HuH-7.5 (cell line): ENCODE measurements at regions not wholly inside any gene's neighbourhood (a gene's known extent, or its start where the extent isn't known, plus 50 kb on each side); places are given as distances from the start of the nearest gene placed in this dataset.
"Not testable (repeated sequence)": the region's sequence is repeated elsewhere in the genome, so short reads cannot be mapped to it uniquely, and the experiment has no call there.

Source experiments
- DNase-seq: peaks from one replicate; pipeline ENCODE4 v3.0.0; 2011; ENCODE audit warnings: low spot score

DNA sequence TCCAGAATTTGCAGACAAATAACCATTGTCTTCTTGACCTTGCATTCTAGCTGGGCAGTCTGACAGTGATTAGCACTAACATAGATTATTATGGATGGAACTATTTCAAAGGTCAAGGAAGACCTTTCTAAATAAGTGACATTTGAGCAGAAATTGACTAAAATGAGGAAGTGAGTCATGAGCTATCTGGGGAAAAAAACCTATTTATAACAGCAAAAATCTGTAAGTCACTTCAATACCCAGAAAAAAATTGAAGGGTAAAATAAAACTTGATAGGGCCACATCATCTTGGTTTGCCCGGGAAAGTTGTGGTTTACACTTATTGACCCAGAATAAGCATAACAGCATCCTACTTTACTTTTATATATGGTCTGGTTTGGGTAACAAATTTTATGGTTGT lies 414.6 kb upstream of the HS3ST1 start:
- DNase-seq: no peak

DNA sequence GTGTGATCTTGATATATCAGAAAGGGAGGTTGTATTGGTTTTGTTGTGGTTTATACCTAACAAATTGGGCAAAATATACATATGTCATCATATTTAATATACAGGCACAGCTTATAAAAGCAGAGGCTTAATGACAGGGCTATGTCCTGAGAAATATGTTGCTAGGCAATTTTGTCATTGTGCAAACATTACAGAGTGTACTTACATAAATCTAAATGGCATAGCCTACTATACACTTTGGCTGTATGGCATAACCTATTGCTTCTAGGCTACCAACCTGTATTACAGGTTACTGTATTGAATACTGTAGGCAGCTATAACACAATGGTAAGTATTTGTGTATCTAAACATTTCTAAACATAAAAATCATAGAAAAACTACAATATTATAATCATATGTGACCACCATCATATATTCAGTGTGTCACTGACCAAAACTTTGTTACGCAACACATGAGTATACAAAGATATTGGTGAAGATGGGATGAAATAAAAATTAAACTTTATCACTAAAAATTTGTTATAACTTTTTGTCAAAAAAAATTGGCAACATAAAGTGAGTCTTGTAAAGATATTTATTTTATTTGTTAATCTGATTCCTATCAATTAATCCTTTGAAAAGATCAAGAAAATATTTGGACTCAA lies 414.0 kb upstream of the HS3ST1 start:
- DNase-seq: no peak

DNA sequence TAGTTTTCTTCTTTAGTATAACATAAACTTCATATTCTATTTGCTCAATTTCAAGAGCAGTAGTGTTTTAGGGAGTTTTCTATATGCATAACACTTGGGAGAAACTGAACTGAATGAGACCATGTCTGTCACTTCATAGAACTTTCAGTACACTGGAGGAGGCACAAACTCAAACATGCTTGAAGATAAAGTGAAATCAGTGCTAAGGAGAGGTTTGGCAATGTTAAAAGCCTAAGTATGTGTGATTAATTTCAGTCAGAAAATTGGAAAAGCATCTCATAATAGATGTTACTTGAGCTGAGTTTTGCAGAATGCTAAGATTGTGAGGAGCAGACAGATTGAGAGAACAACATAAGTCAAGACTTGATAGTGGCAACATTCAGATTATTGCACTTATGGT lies 411.2 kb upstream of the HS3ST1 start:
- DNase-seq: no peak

DNA sequence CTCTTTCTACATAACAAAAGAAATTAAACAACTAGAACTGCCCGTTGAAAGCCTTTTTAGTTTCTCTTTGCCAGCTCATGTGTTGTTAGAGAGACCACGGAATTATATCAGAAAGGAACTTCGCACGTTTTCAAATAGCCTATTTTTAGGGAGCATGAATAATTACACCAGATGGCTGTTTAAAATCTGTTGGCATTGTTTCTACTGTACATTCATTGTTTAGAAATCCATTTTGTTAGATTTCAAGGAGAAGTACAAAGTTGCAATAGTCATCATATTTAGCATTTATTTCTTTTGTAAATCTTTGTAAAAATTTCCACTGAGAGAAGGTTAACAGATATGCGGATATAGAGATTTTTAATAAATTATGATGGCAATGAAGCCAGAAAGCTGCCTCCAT lies 403.0 kb upstream of the HS3ST1 start:
- no peak for DNase-seq

DNA sequence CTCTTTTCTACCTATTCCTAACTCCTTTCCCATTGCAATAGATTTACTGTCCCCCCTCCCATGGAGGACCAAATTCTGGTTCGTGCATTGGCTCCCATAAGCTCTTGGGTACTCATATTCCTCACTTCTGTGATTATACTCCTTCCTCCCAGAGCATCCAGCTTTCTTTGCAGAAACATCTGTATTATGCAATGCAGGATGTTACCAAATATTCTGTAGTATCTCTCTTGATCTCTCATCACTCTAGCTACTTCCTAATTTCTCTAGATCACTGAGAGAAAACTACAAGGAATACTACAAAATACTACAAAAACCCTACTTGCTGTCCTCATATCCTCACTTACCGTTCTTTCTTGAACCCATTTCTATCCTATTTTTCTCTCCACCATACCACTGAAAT lies 395.9 kb upstream of the HS3ST1 start:
- no peak for DNase-seq

DNA sequence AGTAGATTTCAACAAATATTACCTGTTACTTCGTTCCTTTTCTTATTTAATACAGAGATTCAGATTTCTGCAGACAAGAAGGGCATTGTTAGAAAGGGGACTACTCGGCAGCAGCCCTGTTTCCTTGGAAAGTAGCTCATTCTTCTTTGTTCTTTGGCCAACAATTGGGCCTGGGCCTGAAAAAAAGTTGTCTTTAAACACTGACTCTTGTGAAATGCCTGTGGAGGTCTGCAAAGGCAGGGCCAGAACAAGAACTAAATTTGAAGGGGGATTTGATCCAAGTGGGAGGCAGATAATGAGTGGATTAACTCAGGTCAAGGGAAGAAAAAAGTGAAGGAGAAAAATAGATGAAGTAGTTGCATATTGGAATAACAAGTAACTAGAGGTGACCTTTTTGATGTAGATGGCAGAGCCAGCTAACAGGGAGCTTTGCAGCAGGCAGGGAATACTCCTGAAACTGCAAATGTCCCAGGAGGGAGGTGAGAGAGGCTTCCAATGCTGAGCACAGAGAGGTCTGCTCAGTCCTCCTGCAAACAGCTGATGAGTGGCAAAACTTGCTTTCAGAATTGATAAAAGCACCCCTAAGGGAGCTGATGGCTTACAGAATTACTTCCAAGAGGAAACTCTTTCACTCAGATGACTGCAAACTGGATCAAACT lies 393.2 kb upstream of the HS3ST1 start:
- DNase-seq: no peak

DNA sequence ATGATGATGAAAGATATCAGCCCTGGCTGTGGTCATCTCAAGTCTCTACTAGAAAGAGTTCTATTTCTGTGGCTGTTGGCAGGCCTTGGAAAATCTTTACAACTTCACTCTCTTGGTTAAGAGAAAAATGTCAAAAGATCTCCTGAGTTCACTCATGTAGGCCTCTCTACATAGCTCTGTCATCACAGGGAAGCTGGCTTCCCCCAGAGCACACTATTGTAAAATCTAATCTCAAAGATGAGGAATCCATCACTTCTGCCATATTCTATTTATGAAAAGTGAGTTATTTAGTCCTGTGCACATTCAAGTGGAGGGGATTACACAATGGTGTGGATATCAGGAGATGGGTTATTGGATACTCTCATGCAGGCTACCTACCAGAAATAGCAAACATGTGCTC lies 388.4 kb upstream of the HS3ST1 start:
- DNase-seq: no peak

DNA sequence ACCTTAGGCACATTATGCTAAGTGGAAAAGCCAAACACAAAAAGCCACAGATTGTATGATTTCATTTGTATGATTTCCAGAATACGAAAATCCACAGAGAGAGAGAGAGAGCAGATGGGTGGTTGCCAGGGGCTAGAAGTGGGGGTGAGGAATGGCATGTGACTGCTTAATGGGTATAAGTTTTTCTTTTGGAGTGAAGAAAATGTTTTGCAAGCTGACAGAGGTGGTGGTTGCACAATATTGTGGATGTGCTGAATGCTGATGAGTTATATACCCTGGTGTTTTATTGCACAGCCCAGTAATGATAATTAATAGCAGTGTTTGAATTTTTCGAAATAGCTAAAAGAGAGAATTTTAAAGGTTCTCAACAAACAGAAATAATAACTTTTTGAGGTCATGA lies 386.1 kb upstream of the HS3ST1 start:
- no peak for DNase-seq

DNA sequence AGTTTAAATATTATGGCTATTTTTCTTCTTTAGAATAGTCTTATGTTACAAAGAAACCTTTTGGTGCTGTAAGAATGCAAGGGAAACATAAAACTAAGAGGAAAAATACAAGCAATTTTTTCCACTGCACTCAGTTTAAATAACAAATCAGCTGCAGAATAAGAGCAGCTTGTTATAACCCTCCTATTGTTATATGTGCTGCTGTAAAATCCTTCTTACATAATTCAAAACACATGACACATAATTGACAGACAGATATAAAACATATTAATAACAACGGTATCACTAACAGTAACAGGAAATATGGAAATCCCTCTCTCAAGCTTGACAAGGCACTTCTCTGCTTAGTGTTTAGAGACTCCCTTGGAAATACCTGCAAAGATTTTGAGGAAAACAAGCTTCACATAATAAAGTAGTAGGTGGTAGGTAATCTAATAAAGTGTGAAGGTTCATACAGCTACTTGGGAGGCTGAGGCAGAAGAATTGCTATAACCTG lies 385.3 kb upstream of the HS3ST1 start:
- no peak for DNase-seq

DNA sequence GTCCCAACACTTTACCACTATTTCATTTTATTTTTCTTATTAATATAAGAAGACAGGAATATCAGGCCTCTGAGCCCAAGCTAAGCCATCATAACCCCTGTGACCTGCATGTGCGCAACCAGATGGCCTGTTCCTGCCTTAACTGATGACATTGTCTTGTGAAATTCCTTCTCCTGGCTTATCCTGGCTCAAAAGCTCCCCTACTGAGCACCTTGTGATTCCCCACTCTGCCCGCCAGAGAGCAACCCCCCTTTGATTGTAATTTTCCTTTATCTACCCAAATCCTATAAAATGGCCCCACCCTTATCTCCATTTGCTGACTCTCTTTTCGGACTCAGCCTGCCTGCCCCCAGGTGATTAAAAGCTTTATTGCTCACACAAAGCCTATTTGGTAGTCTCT lies 382.8 kb upstream of the HS3ST1 start:
- DNase-seq: not testable (repeated sequence)

DNA sequence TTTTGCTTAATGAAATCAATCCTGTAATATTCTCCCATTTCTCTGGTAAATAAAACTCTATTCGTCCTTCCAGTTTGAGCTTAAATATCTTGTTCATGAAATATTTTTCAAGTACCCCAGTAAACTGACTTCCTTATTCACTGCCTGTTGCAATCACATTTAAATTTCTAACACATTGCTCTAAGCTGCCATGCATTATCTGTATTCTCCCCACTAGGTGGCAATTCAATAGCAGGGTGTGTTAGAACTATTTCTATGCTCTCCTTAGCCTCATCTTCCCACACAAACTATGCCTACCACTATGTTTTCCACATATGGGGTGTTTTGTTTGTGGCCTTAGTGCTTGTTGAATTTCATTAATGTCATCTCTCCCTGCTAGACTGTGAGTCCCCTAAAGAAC lies 377.1 kb upstream of the HS3ST1 start:
- DNase-seq: no peak

DNA sequence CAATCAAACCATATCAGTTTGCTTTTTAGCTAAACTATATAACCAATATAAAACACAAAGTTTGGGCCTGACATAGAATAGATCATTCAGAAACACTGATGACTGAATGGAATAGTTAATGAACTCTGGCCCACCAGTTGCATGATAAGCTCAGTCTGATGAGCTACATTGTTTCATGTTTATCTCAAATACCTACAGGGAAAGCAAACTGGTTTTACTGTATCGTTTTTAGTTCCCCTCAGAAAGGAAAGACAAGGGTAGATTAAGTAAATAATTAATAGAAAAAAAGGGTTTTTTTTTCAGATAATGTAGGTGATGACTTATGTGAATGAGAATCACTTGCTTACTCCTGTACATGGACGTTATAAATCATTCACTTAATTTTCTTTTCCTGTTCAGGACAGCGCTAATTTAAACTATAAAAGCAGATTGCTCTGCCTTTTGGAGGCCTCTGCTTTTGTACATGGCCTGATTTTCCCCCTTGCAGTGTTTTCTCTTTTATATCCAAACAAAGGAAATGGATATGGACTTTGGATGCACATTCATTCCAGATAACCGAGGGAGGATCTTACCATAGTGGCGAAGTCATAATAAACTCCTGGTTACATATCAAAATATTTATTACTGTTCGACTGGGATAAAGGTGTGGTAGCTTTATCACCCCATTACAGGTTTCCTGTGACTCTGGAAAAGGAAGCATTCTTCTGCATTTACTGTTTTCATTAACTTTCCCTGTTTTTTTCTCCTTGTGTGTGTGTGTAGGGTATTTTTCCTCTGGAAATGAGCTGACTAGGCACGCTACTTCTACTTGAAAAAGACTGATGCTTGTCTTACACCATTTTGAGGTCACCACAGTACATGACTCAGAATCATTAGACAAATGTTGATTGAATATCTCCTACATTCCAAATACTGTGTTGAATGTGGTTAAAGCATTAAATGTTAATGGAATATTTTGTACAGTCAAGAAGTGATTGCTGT lies 373.1 kb upstream of the HS3ST1 start:
- no peak for DNase-seq

DNA sequence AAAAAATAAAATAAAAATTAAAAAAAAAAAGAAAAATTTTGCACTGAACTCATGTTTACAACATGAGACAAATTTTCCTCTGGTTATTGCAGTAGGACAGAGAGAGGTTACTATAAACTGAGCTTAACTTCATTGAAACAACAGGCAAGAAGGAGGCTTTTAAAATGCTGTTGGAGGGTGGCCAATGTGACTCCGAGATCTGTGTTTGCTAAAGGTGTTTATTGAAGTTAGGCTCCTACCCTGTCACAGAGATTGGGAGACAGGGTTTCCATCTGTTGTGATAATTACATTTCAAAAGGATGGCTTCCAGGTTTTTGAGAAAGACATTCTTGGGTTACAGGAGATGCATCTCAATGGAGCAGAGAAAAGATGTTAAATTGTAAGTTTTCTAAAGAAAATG lies 370.5 kb upstream of the HS3ST1 start:
- DNase-seq: no peak

DNA sequence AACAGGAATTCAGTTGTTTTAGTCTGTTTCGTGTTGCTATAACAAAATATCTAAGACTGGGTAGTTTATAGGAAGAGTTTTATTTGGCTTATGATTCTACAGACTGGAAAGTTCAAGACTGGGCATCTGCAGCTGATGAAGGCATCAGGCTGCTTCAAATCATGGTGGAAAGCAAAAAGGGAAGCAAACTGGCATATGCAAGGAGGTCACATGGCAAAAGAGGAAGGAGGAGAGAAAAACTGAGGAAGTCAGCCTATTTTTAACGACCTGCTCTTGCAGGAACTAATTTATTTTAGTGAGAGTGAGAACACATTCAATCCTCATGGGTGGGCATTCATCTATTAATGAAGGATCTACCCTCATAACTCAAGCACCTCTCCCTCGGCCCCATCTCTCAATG lies 363.1 kb upstream of the HS3ST1 start:
- DNase-seq: no peak

DNA sequence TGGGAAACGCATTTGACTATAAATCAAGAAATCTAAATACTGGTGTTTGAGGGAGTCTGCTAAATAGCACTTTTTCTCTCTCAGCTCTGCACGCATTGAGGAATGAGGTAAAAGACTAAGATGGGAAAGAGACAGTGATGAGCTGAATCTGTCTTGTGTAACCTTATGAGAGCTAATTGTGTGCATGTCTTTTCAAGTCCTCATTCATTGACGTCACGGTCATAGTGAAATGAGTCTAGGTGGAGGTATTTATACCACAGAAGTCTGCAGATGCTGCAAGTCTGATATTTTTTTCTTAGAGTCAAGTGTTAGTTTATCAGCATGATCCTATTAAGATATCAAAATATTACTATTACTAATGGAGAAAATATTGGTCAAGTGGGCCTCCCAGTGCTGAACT lies 361.5 kb upstream of the HS3ST1 start:
- DNase-seq: no peak

DNA sequence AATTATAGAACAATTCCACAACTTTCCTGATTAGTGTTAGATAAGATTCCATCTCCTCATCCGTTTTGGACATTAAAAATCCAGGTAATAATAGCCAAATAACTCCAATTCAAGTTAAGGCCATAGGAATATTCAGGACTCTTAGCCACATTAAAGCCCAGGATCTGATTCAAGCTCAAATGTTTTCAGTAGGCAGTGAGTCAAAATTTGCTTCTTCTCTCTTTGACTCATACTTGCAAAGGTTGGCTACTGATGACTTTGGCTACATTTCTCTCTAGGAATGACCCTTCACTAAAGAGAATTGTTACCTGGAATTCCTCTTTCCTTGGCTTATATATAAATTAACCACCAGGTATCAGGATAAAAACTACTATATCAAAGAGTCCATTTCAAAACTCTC lies 354.9 kb upstream of the HS3ST1 start:
- DNase-seq: no peak

DNA sequence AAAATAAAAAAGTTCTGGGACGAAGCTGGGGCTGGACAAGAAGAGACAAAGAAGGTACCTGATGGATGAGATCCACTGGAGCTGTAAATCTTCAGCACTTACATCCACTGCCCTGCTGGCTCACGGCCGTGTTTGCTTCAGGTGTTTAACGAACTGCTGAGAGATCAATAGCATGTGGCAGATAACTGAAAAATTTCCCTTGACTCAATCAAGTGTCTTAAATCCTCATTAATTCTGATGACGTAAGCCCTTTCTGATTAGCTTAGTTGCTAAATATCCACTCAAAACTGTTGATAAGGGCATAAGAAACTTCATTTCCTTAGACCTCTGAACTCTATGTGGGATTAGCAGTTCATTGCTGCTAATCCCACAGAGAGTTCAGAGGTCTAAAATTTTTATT lies 354.2 kb upstream of the HS3ST1 start:
- no peak for DNase-seq

DNA sequence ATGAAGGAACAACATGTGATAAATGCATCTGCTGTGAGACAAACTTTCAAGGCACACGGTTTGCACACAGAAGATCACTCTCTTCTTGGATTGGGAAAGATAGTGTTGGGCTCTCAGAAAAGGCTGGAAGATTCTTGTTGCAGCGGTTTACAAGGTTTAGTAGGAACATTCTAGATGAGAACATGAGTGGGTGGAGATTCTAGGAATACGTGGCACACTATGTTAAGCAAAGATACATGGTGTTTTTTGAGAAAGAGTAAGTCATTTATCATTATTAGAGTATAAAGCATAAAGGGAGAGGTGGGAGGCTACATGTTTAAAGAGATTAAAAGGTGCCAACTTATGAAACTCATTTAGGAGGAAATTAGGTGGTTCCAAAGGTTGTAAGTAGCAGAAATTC lies 348.8 kb upstream of the HS3ST1 start:
- no peak for DNase-seq

DNA sequence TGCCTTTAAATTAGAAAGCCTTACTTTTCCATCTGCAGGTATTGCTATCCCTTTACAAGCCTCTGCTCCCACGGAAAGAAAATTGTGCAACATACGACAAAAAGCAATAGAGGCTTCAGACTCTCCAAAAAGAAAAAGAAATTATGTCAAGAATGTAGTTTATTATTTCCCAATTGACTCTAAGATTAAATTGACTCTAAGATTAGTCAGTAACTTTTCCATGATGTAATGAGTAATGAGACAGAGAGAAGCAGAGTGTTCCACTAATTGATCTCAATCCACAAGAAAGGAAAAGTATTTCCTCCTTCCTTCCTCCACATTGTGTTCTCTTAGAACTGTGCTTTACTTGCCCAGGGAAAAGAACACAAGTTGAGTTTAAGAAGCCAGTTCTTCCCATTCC lies 345.7 kb upstream of the HS3ST1 start:
- DNase-seq: no peak

DNA sequence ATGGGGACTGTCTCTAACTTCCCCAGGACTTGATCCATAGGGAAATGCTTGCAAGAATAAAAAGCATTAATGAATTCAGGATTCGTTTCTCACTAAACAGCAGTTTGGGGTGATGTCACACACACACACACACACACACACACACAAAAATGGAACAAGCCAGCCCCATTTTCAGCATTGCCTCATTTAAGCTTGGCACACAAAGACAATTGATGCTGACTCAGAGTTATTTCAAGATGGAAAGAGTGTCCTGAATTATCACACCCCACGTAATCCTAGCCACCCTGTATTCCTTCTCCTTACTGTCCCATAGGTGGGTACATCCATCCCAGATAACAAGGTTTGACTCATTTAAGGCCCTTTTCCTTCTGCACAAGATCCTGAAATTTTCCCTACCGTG lies 345.1 kb upstream of the HS3ST1 start:
- DNase-seq: no peak

DNA sequence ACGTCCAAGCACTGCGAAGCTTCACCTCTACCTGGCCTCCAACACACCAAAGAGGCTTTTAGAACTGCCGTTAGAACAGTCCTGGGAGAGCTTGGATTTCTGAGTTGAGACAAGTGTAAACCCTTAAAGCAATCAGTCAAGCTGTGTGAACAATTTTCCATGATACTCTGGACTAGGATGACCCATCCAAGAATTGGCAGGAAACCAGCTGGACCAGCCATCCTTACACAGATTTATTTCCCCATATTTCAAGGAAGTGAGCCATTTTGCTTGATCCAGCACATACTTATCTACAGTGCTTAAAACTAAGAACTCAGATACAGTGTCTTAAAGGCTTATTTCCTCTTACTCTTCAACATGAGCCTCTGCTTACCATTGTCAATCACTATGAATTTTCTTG lies 340.7 kb upstream of the HS3ST1 start:
- DNase-seq: no peak

DNA sequence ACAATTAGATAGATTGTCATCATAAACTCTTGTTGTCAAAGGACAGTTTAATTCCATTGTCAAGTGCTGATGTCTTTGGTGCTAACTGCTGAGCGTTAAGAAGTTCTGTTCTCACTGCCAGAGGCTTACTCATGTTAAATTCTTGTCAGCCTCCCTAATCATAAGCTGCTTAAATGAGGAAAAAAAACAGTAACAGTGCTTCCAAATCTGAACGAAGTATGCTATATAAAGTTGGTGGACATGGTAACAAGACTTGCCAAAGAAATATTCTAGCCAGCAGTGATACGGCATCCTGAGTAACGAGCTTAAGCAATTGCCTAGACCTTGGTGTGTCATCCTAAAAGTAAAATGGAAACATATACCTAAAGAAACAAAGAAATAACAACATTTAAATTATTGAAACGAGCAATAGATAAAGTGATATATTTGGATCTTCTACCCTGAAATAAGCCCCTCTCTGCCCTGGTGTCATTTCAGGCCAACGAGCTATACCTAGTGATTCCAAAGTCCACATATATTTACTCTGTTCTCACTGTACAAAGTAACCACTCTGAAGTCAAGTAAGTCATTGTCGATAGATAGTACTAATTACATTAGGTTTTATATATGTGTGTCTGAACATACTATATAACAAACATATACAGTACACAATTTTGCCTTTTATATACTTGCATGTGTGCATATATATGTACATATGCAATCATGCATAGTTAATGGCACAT lies 339.7 kb upstream of the HS3ST1 start:
- no peak for DNase-seq
